Esophagus squamous epithelium (tissue), 4 donors: ENCODE measurements at regions not wholly inside any gene's neighbourhood (a gene's known extent, or its start where the extent isn't known, plus 50 kb on each side); places are given as distances from the start of the nearest gene placed in this dataset.

Experiments used
- CTCF ChIP-seq, 6 experiments: fragments of 450-650 bp in 4 of 6; fragments of 200-600 bp in 2 of 6; sonication (generic) in 2 of 6; IDR thresholded peaks; one replicate each; pipeline ENCODE4 v1.5.1; 2016 to 2019; ENCODE audit warnings: antibody characterized with exemption in 6 of 6, mild to moderate bottlenecking in 4 of 6, moderate library complexity in 4 of 6
- POLR2A ChIP-seq, 4 donors: fragments of 450-650 bp; IDR thresholded peaks; one replicate each; pipeline ENCODE4 v1.6.1; 2017; ENCODE audit warnings: antibody characterized with exemption in 4 of 4, mild to moderate bottlenecking in 4 of 4, moderate library complexity in 3 of 4

DNA sequence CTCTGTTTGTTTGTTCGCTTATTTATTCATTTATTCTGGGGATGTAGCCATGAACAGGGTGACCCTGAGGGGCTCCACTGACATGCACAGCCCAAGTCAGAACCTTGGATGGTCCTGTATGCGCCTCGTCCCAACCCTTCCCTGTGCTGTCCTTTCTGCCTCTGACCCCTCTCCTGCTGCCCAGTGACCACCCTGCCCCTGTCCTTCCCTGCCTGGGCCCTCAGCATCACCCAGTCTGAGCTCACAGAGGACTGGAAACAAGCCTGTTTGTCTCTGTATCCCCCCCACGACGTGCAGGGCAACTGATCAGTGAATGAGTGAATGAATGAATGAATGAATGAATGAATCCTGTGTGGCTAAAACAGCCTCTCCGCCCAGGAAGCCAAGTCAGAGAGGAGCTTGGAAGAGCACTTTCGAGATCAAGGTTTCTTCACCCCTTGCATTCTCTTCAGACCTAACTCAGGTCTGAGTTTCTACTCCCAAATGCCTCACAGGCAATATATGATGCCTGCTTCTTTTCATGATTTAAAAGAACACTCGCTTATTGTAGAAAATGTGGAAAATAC, 157.7 kb downstream of the SMAD6 start:
- TF ChIP-seq CTCF (IDR thresholded peaks at IDR 0.05) (no peak), POLR2A (IDR thresholded peaks at IDR 0.05) (no peak)
